ENCODE measurements at regions not wholly inside any gene's neighbourhood (a gene's known extent, or its start where the extent isn't known, plus 50 kb on each side); places are given as distances from the start of the nearest gene placed in this dataset.
A peak's percentile ranks its signal among the peaks of the same experiment; 100 is the strongest.
"Not testable (repeated sequence)": the region's sequence is repeated elsewhere in the genome, so short reads cannot be mapped to it uniquely, and the experiment has no call there.

GRCh38 chrX:131671735-131672134 lies 127.9 kb downstream of the OR13H1 start:
- H3K27ac ChIP-seq (ENCODE audit: poor library complexity, severe bottlenecking), result no peak overlapping the region
- TF ChIP-seq, protein P1, sequence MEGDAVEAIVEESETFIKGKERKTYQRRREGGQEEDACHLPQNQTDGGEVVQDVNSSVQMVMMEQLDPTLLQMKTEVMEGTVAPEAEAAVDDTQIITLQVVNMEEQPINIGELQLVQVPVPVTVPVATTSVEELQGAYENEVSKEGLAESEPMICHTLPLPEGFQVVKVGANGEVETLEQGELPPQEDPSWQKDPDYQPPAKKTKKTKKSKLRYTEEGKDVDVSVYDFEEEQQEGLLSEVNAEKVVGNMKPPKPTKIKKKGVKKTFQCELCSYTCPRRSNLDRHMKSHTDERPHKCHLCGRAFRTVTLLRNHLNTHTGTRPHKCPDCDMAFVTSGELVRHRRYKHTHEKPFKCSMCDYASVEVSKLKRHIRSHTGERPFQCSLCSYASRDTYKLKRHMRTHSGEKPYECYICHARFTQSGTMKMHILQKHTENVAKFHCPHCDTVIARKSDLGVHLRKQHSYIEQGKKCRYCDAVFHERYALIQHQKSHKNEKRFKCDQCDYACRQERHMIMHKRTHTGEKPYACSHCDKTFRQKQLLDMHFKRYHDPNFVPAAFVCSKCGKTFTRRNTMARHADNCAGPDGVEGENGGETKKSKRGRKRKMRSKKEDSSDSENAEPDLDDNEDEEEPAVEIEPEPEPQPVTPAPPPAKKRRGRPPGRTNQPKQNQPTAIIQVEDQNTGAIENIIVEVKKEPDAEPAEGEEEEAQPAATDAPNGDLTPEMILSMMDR (IDR thresholded peaks at IDR 0.05; ENCODE audit: poor library complexity, severe bottlenecking), result no peak

DNA sequence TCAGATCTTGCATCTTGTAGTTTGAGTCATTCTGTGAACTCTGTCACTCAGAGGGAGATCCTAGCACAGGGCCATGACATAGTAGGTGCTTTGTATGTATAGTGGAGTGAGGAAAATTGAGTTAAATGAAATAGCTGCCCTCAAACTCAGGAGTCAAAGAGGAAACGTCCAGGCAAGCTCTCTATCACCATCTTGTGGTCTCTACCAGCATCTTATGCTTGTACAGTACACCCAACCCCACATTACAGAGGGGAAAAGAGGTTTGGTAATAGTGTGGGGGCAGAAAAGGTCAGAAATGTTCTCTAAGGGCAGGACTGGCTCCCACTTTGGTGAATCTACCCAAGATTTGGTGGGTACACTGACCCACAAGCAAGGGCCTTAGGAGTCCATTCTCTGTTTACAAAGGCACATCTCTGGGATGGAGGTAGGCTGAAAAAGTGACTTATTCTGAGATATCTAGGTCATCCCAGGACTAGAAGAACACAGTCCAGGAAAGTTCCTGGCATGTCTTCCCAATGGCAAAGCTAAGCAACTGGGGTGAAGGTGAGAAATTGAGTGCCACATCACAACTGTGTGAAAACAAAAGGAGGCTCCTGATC lies 131.8 kb downstream of the OR13H1 start:
- no peaks in the 10 kb centered on the region for H3K9me3 ChIP-seq (ENCODE audit: severe bottlenecking)
- DNase-seq (ENCODE audit: low spot score), result no peak
- no peak overlapping the region for H3K27ac ChIP-seq (ENCODE audit: poor library complexity, severe bottlenecking)
- H3K4me3 ChIP-seq (ENCODE audit: severe bottlenecking), result no peak overlapping the region
- ATAC-seq (ENCODE audit: low read depth), result no peak
- no peaks in the 10 kb centered on the region for H3K36me3 ChIP-seq (ENCODE audit: low read depth)
- TF ChIP-seq, protein P1 (IDR thresholded peaks at IDR 0.05; ENCODE audit: poor library complexity, severe bottlenecking), result peak; percentile 26
- H3K27me3 ChIP-seq (ENCODE audit: insufficient read depth, poor library complexity, severe bottlenecking), result no peaks in the 10 kb centered on the region
- no peaks in the 10 kb centered on the region for H3K4me1 ChIP-seq (ENCODE audit: insufficient read depth, poor library complexity, severe bottlenecking)

More at GRCh38 chrX:131671735-131672134, 127.9 kb downstream of the OR13H1 start:
- no peak for ATAC-seq (ENCODE audit: low read depth)
- Histone ChIP-seq H3K4me3 (ENCODE audit: severe bottlenecking) (no peak overlapping the region), H3K27me3 (ENCODE audit: insufficient read depth, poor library complexity, severe bottlenecking) (no peaks in the 10 kb centered on the region), H3K9me3 (ENCODE audit: severe bottlenecking) (no peaks in the 10 kb centered on the region), H3K36me3 (ENCODE audit: low read depth) (no peaks in the 10 kb centered on the region), H3K4me1 (ENCODE audit: insufficient read depth, poor library complexity, severe bottlenecking) (no peaks in the 10 kb centered on the region)
- DNase-seq (ENCODE audit: low spot score), result no peak

GRCh38 chrX:131677655-131678628 lies 134.1 kb downstream of the OR13H1 start:
- TF ChIP-seq, protein P1 (IDR thresholded peaks at IDR 0.05; ENCODE audit: poor library complexity, severe bottlenecking), result peak; percentile 42
- Histone ChIP-seq H3K9me3 (ENCODE audit: severe bottlenecking) (no peaks in the 10 kb centered on the region), H3K27ac (ENCODE audit: poor library complexity, severe bottlenecking) (no peak overlapping the region), H3K27me3 (ENCODE audit: insufficient read depth, poor library complexity, severe bottlenecking) (no peaks in the 10 kb centered on the region), H3K4me1 (ENCODE audit: insufficient read depth, poor library complexity, severe bottlenecking) (no peaks in the 10 kb centered on the region), H3K36me3 (ENCODE audit: low read depth) (no peaks in the 10 kb centered on the region), H3K4me3 (ENCODE audit: severe bottlenecking) (no peak overlapping the region)
- ATAC-seq (ENCODE audit: low read depth) (no peak), DNase-seq (ENCODE audit: low spot score) (no peak)

GRCh38 chrX:131682735-131683134 lies 138.9 kb downstream of the OR13H1 start:
- not testable (repeated sequence) for ATAC-seq (ENCODE audit: low read depth); H3K27ac ChIP-seq (ENCODE audit: poor library complexity, severe bottlenecking); H3K9me3 ChIP-seq (ENCODE audit: severe bottlenecking); H3K4me1 ChIP-seq (ENCODE audit: insufficient read depth, poor library complexity, severe bottlenecking); H3K27me3 ChIP-seq (ENCODE audit: insufficient read depth, poor library complexity, severe bottlenecking); H3K4me3 ChIP-seq (ENCODE audit: severe bottlenecking); DNase-seq (ENCODE audit: low spot score); H3K36me3 ChIP-seq (ENCODE audit: low read depth)

DNA sequence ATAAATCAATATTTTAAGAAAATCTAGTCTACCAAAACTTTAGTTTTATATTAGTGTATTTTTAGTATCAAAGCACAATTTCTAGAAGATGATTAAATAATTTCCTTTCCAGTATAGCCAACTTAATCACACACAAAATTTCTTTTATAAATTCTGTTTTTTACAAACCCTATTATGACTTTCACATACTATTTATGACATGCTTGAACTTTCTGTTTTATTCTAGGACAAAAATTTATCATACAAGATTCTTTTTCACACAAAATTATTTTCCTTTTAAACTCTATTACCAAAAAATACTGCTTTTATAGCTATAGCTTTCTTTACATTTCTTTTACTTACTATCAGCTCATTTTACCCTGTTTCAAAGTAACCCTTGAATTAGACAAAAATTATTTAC lies 149.5 kb downstream of the OR13H1 start:
- no peaks in the 10 kb centered on the region for H3K4me1 ChIP-seq (ENCODE audit: insufficient read depth, poor library complexity, severe bottlenecking)
- H3K9me3 ChIP-seq (ENCODE audit: severe bottlenecking), result no peaks in the 10 kb centered on the region
- H3K27ac ChIP-seq (ENCODE audit: poor library complexity, severe bottlenecking), result no peak overlapping the region
- TF ChIP-seq, protein P1 (IDR thresholded peaks at IDR 0.05; ENCODE audit: poor library complexity, severe bottlenecking), result no peak
- H3K36me3 ChIP-seq (ENCODE audit: low read depth), result no peaks in the 10 kb centered on the region
- no peak overlapping the region for H3K4me3 ChIP-seq (ENCODE audit: severe bottlenecking)
- H3K27me3 ChIP-seq (ENCODE audit: insufficient read depth, poor library complexity, severe bottlenecking), result no peaks in the 10 kb centered on the region
- no peak for DNase-seq (ENCODE audit: low spot score)
- ATAC-seq (ENCODE audit: low read depth), result no peak

DNA sequence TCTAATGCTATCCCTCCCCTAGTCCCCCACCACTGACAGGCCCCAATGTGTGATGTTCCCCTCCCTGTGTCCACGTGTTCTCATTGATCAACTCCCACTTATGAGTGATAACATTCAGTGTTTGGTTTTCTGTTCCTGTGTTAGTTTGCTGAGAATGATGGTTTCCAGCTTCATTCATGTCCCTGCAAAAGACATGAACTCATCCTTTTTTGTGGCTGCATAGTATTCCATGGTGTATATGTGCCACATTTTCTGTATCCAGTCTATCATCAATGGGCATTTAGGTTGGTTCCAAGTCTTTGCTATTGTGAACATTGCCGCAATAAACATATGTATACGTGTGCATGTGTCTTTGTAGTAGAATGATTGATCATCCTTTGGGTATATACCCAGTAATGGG lies 153.1 kb downstream of the OR13H1 start:
- not testable (repeated sequence) for H3K36me3 ChIP-seq (ENCODE audit: low read depth); H3K4me1 ChIP-seq (ENCODE audit: insufficient read depth, poor library complexity, severe bottlenecking); DNase-seq (ENCODE audit: low spot score); H3K27ac ChIP-seq (ENCODE audit: poor library complexity, severe bottlenecking); ATAC-seq (ENCODE audit: low read depth); H3K9me3 ChIP-seq (ENCODE audit: severe bottlenecking); H3K27me3 ChIP-seq (ENCODE audit: insufficient read depth, poor library complexity, severe bottlenecking); H3K4me3 ChIP-seq (ENCODE audit: severe bottlenecking)

Data from RWPE2 (cell line).